NCI-H345 treated with DMSO at 0.1 percent for 48 hours (cell line): ENCODE measurements at regions not wholly inside any gene's neighbourhood (a gene's known extent, or its start where the extent isn't known, plus 50 kb on each side); places are given as distances from the start of the nearest gene placed in this dataset.

Experiments
- DNase-seq: peaks from one replicate; lab custom pipeline; 2025; ENCODE audit not compliant: unreplicated experiment; lab: John Stamatoyannopoulos, UW

DNA sequence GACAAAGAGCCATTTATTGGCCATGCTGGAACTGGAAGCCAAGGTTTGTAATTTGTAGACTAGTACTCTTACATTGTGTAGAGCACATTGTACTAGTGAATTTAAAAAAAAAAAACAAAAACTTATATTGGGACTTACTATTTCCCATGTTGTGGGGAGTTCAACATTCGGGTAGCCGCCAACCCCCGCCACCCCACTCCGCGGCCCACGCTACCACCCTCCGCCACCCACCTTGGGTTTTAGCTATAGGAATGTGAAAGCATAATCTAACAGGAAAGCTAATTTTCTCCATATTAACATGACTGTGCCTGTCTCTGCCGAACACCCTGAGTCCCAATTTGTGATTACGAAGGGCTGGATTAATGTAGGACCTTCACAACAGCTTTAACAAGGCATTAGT lies 275.8 kb downstream of the FIGN start:
- no peak for DNase-seq

GRCh38 chr2:163456953-163457743 lies 278.7 kb downstream of the FIGN start:
- no peak for DNase-seq

GRCh38 chr2:163455815-163456214 lies 280.0 kb downstream of the FIGN start:
- no peak for DNase-seq

DNA sequence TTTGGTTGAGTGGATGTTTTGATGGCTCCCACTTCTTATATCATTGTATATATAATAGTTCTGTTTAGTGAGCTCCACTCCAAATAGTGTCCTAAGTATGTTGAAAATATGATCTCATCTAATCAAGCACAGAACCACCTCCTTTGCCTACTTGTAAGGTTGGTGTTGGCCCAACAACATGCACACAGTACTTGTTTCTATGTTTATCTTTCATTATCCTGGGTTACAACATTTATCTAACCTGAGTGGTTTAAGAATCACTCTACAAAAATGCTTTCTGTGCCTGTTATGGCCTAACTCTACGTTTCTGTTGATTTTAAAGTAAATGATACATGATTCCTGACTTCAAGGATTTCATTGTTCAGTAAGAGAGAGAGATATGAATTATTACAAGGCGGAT lies 281.9 kb downstream of the FIGN start:
- DNase-seq: no peak

- DNase-seq: no peak
These were observed 294.2 kb downstream of the FIGN start for GRCh38 chr2:163441603-163442002.

GRCh38 chr2:163436963-163437362 lies 298.8 kb downstream of the FIGN start:
- no peak for DNase-seq

DNA sequence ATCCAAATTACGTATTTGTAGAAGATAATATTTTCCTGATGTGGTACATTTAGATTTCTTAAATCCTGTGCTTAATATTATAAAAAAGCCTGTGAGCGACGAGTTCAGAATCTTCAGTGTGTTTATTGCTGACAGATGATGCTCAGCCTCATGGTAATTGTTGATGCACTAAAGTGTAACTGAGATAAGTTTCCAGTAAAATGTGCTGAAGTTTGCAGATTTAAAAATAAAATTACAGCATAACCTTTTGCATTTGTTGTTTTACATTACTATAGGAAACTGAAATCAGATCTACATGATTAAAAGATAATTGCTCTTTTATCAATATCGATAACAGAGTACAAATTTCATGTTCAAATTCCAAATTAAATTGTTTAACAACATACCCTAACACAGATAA lies 307.6 kb downstream of the FIGN start:
- DNase-seq: no peak

DNA sequence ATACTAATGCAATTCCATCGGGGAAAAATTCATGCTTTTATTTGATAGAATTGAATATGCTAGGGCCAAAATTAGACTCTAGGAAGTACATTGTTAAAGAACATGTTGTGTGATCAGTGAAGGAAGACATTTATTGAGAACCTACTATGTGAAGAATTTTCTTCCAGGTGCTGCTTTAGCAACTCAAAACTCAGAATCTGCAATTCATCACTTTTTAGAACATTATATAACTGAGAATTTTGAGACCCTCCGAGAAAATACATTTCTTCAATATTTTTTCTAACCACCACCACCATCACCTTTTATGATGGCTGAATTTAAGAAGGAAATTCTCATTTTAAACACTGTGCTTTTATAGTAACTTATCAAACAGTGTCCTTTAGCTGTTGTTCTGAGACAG lies 315.2 kb downstream of the FIGN start:
- no peak for DNase-seq

DNA sequence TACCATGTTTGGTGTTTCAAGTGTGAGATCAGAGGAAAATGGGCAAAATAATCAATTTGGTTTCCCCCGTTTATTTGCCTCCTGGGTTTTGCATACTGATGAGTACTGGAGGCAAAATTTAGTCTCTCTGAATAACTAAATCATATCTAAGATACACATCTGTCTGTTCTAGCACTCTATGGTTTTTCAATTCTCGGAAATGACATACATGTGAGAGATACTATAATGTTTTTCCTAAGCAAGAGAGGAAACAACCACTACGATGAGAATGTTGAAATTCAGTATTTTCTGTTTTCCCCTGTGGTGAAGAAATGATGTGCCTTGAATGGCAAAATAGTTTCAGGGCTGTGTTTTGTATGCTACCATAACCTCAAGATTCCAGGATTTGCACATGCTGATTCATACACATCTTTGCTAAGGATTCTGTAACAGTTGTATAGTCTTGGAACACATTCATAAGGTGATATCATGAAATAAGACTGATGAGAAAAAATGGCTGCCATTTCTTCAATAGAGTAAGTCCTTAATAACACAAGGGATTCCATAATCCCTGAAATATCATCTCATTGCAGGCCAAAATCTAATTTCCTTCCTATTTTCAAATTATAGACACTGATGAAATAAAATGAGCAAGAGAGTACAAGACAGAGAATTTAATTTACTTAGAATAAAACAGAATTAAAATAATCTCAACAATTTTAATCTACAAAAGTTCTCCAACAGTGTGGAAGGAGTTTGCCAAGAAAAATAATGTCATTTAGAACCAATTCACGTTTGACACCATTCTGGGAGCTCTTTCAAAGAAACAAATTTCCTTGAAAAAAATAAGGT lies 316.6 kb downstream of the FIGN start:
- DNase-seq: no peak

GRCh38 chr2:163417596-163418337 lies 318.0 kb downstream of the FIGN start:
- no peak for DNase-seq

DNA sequence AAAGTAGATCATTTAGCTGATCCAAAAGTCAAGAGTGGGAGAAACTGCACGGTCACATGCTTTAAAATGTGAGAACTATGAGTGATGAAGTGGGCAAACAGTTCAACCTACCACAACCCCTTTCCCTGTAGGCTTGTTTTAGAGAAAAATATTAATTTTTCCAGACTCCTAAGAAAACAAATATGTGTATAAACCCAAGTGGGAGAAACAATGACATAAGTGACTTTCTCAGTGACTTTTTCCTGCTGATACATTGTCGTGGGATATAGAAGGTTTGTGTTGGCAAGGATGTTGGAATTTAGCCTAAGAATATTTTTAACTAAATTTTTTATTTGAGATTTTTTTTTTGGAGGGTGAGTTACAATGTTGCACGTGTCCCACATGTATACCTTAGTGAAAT lies 321.7 kb downstream of the FIGN start:
- DNase-seq: no peak

- no peak for DNase-seq
These were observed 328.5 kb downstream of the FIGN start for GRCh38 chr2:163407296-163407695.

- no peak for DNase-seq
These were observed 330.5 kb downstream of the FIGN start for GRCh38 chr2:163405298-163405697.

- DNase-seq: no peak
These were observed 334.3 kb downstream of the FIGN start for GRCh38 chr2:163401481-163401880.

GRCh38 chr2:163397451-163397850 lies 338.4 kb downstream of the FIGN start:
- DNase-seq: no peak

DNA sequence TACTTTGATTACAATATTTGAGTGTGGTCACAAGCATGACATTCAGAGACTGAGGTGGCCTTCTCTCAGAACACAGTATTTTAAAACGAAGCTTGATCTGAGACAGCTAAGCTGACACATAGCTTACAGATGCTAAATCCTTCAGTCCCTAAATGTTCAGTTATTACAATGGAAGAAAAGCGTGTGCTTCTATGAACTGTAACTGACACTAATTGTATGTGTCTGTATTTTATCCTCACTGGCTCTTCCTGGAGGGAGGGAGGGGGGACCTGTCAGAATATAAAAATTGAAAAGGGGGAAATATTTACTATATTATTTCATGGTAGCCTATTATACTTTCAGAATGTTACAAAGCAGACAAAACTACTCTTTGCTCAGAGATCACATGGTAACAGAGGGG lies 340.2 kb downstream of the FIGN start:
- DNase-seq: no peak

- DNase-seq: no peak
These were observed 346.0 kb downstream of the FIGN start for GRCh38 chr2:163389838-163390237.

GRCh38 chr2:163375472-163375871 lies 360.3 kb downstream of the FIGN start:
- no peak for DNase-seq

DNA sequence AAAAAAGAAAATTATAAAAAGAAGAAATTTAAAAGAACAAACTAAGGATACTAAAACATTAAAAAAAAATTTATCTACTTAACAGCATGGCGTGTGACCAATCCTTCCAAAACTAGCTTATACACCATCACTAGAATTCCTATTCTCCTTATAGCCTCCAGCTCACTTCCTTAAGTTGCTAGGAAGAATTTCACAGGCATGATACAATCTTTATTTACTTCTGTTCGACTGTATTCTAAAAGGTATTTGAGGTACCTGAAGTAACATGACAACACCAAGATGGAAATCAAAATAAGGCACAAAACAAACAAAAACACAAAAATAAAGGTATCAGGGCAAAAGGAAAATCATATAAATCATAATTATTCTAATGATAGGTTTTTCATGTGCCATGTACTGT lies 360.7 kb downstream of the FIGN start:
- DNase-seq: no peak

GRCh38 chr2:163374282-163374681 lies 361.5 kb downstream of the FIGN start:
- DNase-seq: no peak

GRCh38 chr2:163373496-163373895 lies 362.3 kb downstream of the FIGN start:
- no peak for DNase-seq
